ENCODE measurements at regions not wholly inside any gene's neighbourhood (a gene's known extent, or its start where the extent isn't known, plus 50 kb on each side); places are given as distances from the start of the nearest gene placed in this dataset.

DNA sequence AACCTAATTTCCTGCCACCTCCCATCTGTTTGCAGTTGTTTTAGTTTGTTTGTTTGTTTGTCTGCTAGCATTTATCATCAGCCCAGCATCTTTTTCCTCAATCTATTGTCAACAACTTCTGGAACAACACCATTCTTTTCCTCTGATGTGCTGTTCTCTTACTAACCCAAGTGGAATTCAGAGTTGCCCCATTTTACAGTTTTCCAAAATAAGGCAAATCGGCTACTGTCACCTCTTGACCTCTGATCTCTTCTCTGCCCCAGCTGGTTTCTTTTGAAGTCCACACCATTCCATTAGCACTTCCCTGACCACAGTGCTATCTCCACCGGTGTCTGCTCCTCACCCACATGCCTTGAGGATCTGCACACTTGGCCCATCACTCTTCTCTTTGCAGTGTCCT lies 102.4 kb downstream of the EFNB2 start:
- TF ChIP-seq, protein P1, sequence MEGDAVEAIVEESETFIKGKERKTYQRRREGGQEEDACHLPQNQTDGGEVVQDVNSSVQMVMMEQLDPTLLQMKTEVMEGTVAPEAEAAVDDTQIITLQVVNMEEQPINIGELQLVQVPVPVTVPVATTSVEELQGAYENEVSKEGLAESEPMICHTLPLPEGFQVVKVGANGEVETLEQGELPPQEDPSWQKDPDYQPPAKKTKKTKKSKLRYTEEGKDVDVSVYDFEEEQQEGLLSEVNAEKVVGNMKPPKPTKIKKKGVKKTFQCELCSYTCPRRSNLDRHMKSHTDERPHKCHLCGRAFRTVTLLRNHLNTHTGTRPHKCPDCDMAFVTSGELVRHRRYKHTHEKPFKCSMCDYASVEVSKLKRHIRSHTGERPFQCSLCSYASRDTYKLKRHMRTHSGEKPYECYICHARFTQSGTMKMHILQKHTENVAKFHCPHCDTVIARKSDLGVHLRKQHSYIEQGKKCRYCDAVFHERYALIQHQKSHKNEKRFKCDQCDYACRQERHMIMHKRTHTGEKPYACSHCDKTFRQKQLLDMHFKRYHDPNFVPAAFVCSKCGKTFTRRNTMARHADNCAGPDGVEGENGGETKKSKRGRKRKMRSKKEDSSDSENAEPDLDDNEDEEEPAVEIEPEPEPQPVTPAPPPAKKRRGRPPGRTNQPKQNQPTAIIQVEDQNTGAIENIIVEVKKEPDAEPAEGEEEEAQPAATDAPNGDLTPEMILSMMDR (conservative IDR thresholded peaks at IDR 0.05; ENCODE audit: low read depth, low read length) = no peak
- no peak for DNase-seq (ENCODE audit: low read depth)

DNA sequence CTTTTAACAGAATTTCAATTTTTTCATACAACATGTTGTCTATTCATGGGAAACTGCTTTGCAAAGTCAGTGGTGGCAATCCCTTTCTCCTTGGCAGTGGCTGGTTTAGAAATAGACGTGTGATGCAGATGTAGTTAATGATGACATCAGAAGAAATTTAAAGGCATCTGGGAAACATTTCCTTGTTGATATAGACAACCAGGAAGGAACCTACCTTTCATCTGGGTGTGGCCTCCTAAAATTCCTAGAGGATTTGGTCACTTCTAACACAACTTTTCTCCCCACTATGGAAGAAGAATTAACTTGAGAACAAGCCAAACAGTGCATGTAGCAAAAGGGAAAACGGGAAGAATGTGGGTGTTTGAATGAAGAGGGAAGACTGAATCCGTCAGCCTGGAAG lies 102.8 kb downstream of the EFNB2 start:
- no peak overlapping the region for H3K4me3 ChIP-seq (ENCODE audit: low read depth, low read length)
- DNase-seq (ENCODE audit: low read depth) = no peak
- TF ChIP-seq, protein P1 (conservative IDR thresholded peaks at IDR 0.05; ENCODE audit: low read depth, low read length) = no peak

More for the DNA sequence above, 102.4 kb downstream of the EFNB2 start:
- no peak overlapping the region for H3K4me3 ChIP-seq (ENCODE audit: low read depth, low read length)

DNA sequence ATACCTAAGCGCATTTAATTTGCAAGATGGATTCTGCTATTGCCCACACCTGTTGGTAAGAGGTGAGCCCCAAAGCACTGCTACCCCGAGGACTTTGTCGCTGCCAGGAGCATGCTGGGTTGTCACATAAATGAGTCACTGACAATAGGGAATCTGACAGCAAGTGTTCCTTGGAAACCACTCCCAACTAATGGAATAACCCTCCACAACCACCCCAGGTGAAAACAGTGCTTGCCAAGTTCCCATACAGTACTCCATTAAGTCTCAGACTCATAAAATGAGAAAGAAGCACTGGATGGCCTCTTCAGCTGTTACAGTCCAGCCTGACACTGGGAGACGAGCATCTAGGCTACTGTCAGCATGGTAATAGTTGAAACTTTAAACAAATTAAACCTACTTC lies 108.6 kb downstream of the EFNB2 start:
- no peak overlapping the region for H3K4me3 ChIP-seq (ENCODE audit: low read depth, low read length)
- TF ChIP-seq, protein P1 (conservative IDR thresholded peaks at IDR 0.05; ENCODE audit: low read depth, low read length) = no peak
- DNase-seq (ENCODE audit: low read depth) = no peak

DNA sequence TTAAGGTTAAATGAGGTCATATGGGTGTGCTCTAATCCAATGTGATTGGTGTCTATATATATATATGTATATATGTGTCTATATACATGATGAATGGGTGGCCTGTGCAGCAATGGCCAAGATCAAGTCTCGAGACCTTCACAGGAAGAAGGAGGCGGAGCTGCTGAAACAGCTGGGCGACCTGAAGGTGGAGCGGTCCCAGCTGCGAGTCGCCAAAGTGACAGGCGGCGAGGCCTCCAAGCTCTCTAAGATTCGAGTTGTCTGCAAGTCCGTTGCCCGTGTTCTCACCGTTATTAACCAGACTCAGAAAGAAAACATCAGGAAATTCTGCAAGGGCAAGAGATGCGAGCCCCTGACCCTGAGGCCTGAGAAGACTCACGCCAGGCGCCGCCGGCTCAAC lies 109.8 kb downstream of the EFNB2 start:
- TF ChIP-seq, protein P1 (conservative IDR thresholded peaks at IDR 0.05; ENCODE audit: low read depth, low read length) = no peak
- DNase-seq (ENCODE audit: low read depth) = no peak
- H3K4me3 ChIP-seq (ENCODE audit: low read depth, low read length) = no peak overlapping the region

DNA sequence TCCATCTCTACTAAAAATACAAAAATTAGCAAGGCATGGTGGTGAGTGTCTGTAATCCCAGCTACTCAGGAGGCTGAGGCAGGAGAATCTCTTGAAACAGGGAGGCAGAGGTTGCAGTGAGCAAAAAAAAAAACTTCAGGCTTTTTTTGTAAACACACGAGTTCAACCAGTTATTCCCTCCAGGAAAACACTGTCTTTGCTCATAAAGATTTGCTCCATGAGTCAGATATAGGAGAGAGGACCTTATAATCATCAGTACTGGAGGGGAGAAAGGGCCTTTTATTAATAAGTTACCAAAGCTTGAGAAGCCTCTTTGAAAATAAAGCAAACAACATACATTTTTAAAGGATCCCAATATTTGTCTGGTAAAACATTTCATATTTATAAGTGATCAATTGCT lies 110.7 kb downstream of the EFNB2 start:
- no peak for DNase-seq (ENCODE audit: low read depth)

DNA sequence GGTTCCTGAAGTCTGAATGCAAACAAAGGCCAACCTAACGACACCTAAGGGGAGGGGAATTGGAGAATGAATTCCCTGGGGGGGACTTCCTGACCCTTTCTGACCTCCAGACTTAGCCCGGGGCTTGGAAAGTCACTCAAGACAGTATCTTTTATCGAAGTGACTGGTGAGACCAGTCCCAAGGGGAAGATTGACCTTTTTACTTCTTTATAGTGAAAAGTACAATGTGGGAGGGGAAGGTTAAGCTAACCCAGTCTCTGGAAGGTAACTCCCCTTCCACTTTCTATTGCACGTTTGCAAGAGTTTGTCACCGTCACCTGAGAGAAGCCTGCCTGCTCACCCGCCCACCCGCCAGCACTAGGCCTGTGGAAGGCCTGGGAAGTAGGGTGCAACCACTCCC lies 111.9 kb downstream of the EFNB2 start:
- no peak overlapping the region for H3K4me3 ChIP-seq (ENCODE audit: low read depth, low read length)
- TF ChIP-seq, protein P1 (conservative IDR thresholded peaks at IDR 0.05; ENCODE audit: low read depth, low read length) = no peak
- no peak for DNase-seq (ENCODE audit: low read depth)

More for the DNA sequence above, 110.7 kb downstream of the EFNB2 start:
- TF ChIP-seq, protein P1 (conservative IDR thresholded peaks at IDR 0.05; ENCODE audit: low read depth, low read length) = no peak
- H3K4me3 ChIP-seq (ENCODE audit: low read depth, low read length) = no peak overlapping the region

DNA sequence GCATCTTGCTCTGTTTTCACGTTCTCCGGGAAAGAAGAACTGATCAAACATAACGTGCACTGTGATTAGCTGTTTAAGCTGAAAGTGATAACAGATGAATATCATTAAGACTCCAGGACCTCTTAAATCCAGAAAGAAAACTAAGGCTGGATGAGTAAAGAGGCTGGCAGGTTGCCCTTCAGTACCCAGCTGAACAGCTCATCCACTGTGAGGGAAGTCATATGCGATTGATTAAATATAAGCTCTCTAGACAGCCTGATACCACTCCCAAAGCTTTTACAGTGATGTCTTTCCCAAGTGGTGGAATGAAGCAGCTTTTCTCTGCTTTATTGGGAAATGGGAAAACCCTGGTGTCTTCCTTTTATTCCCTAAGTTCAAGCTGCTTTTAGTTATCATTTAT lies 116.9 kb downstream of the EFNB2 start:
- TF ChIP-seq, protein P1 (conservative IDR thresholded peaks at IDR 0.05; ENCODE audit: low read depth, low read length) = no peak
- H3K4me3 ChIP-seq (ENCODE audit: low read depth, low read length) = no peak overlapping the region
- no peak for DNase-seq (ENCODE audit: low read depth)
